Fibroblast of skin of left quadriceps (primary cell): ENCODE measurements at regions not wholly inside any gene's neighbourhood (a gene's known extent, or its start where the extent isn't known, plus 50 kb on each side); places are given as distances from the start of the nearest gene placed in this dataset.
"Not testable (repeated sequence)": the region's sequence is repeated elsewhere in the genome, so short reads cannot be mapped to it uniquely, and the experiment has no call there.

Experiments used
- DNase-seq, 2 experiments: peaks; one replicate each; pipeline ENCODE4 v3.0.0-alpha.2; 2013; ENCODE audit warnings: low read depth in 2 of 2

GRCh38 chr19:28601723-28602440, 611.1 kb downstream of the UQCRFS1 start:
- no peak for DNase-seq

DNA sequence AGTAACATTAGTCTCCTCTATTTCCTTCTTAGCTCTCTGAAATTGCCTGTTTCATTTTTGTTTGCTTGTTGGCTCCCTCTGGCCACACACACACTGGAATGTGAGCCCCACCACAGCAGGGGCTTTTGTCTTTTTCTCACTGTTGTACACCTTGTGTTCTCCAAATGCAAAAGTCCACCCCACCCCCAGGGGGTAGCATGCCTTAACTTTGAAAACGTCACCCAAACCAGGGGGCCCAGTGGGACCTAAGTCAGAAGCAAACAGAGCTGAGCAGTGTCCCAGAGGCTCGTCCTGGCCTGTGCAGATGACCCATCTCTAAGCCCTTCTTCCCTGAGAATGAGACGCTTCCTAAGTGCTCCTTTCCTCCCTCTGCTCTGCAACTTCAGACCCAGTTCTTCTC, 614.1 kb downstream of the UQCRFS1 start:
- no peak for DNase-seq

DNA sequence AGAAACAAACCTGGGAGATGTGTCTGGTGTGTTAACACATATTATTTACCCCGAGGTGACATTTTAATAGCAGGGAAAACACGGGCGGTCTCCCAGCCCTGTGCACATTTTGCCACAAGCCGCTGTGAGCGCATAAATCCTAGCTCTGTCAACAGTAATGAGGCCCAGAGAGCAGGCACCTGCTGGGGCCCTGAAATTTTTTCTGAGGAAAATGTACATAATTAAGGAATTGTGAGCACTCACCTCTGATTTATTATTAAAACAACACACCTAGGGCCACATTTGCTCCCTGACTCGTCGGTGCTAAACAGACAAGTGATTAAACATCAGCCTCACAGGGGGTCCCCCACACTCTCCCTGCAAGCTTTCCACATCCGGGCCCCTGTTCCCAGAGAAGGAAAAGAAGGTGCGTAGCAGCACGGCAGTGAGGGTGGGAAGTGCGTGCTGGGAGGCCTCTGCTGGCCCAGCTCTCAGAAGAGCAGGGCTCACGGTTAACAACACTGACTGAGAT, 616.3 kb downstream of the UQCRFS1 start:
- DNase-seq: no peak

- DNase-seq: no peak
Observed at GRCh38 chr19:28595722-28596480, 617.0 kb downstream of the UQCRFS1 start.

DNA sequence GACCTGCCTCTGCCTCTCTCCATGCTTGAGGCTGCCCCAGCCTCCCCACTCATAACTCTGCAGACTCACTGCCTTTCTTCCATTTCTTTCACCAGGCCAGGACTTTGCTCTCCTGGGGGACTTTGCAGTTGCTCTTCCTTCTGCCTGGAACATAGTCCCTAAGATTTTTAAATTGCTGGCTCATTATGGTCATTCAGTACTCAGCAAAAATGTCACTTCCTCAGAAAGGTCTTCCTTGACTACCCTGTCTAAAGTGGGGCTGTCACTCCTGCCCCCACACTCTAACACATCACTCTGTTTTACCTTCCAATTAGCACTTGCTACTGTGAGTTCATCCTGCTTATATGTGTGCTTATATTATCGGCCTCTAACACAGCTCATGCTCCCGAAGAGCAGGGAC, 618.2 kb downstream of the UQCRFS1 start:
- no peak for DNase-seq

GRCh38 chr19:28589991-28590411, 623.0 kb downstream of the UQCRFS1 start:
- DNase-seq: not testable (repeated sequence)

- DNase-seq: no peak
Observed at GRCh38 chr19:28586474-28586873, 626.5 kb downstream of the UQCRFS1 start.

DNA sequence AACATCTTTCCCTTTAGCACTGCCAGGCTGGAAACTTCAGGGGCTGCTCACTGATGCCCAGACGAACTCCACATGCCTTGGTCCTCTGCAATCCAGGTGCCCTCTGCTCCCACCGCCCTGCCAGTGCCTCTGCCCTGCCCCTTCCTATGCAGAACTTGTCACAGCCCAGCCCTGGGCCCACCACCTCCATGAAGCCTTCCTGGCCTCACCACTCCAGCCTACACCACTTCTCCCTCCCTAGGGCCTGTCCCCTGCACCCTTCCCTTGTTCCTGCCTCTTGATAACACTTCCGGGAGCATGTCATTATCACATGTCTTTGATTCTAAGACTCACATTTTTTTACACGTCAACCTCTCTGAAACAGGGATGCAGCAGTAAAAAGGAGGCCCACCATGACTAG, 627.2 kb downstream of the UQCRFS1 start:
- no peak for DNase-seq

DNA sequence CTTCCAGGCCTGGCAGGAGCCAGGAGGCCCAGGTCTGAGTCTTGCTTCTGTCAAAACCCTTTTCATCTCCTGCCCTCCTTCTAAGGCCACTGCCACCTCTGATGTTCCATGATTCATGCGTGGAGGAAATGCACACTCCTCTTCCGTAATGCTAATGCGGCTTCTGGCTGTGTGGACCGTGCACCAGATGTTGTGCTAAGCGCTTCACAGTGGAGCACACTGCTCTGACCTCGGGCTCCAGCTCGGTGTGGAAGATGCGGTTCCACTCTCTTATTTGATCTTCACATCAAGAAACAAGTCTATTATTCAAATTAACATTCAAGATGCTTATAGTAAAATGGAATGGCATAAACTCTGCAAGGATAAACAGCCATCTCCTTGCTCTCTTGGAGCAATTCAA, 629.2 kb downstream of the UQCRFS1 start:
- DNase-seq: no peak

- DNase-seq: no peak
Observed at GRCh38 chr19:28583242-28583641, 629.7 kb downstream of the UQCRFS1 start.

DNA sequence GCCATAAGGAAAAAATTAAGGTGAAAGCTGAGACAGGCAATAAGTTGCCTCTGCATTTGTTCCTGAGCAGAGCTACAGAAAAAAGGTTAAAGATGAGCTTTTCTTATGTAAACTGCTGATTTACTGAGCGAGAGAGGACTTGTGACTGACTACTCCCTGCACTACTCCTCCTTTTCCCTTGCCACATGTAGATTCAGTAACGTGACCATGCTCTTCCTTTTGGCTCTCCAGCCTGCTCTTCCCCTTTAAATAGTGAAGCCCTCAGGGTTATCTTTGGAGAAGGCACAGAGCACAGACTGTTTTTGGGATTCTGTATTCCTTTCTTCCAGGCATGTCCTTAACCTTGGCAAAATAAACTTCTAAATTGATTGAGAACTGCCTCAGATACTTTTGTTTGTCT, 630.2 kb downstream of the UQCRFS1 start:
- no peak for DNase-seq

DNA sequence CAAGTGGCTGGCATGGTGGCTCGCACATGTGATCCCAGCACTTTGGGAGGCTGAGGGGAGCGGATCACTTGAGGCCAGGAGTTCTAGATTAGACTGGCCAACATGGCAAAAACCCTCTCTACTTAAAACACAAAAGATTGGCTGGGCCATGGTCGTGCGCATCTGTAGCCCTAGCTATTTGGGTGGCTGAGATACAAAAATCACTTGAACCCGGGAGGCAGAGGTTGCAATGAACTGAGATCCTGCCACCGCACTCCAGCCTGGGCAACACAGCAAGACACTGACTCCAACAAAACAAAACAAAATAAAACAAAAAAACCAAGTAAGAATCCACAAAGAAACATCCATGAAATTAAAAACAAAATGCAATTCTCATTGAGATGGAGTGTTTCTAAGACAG, 630.6 kb downstream of the UQCRFS1 start:
- no peak for DNase-seq

- DNase-seq: no peak
Observed at GRCh38 chr19:28581468-28581770, 631.5 kb downstream of the UQCRFS1 start.

DNA sequence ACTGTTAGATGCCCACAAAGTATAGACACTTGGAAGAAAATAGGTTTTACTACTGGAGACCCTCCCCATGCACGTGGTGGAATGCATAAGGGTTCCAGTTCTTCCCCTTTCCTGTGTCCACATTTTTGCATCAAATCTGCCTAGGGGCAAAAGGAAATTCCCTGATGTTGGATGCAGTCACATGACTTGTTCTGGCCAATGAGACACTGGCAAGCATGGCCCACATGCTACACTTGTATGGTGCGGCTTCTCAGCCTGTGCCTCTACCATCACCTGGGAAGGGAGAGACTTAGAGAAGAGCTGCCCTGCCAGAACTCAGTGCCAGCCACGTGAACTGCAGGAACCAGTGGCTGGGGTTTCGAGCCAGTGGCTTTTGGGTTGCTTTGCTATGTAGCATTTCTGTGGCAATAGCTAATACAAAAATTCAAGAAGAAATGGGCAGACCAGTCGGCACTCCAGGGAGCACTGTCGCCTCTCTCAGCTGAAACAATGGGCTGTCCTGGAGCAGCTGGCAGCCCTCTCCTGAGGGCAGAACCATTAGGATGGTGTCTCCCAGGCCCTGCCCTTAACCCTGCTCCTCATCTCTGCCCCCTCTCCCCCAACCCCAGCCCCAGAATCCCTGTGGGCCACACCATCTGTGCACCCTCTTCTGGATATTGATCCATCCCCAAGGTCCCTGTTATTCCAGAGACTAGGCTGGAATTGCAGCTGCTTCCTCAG, 634.0 kb downstream of the UQCRFS1 start:
- no peak for DNase-seq

DNA sequence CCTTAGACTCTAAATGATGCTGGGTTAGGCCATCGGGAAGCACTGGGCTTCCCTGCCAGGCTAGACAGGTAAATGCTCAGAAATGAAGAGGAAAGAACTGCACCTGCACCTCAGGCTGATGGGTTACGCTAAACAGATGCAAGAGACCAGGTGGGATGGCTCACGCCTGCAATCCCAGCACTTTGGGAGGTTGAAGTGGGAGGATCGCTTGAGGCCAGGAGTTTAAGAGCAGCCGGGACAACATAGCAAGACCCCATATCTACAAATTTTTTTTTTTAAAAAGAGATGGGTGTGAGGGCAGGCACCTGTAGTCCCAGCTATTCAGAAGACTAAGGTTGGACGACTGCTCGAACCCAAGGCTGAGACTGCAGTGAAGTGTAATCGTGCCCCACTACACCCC, 634.7 kb downstream of the UQCRFS1 start:
- no peak for DNase-seq

DNA sequence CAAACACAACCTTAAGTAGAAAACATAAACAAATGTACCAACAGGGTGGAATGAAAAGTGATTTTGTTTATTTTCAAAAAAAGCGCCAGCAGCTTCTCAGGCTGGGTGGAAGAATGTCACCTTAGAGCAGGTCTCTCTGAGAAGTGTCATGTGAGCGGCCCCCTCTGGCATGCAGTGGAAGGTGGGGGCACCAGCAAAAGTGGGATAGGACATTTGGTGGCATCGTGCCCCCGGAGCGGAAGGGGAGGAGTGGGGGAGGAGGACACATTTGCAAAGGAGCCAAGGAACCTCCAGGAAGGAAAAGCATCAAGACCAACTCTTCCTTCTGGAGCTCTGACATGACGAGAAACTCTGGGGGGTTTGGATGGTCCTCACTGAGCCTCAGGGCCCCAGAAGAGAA, 635.3 kb downstream of the UQCRFS1 start:
- DNase-seq: no peak

GRCh38 chr19:28577233-28577632, 635.7 kb downstream of the UQCRFS1 start:
- DNase-seq: no peak

GRCh38 chr19:28575816-28576215, 637.1 kb downstream of the UQCRFS1 start:
- no peak for DNase-seq

DNA sequence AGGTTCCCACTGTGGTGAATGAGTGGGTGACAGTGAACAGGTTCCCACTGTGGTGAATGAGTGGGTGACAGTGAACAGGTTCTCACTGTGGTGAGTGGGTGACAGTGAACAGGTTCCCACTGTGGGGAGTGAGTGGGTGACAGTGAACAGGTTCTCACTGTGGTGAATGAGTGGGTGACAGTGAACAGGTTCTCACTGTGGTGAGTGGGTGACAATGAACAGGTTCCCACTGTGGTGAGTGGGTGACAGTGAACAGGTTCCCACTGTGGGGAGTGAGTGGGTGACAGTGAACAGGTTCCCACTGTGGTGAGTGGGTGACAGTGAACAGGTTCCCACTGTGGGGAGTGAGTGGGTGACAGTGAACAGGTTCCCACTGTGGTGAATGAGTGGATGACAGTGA, 637.6 kb downstream of the UQCRFS1 start:
- DNase-seq: not testable (repeated sequence)

DNA sequence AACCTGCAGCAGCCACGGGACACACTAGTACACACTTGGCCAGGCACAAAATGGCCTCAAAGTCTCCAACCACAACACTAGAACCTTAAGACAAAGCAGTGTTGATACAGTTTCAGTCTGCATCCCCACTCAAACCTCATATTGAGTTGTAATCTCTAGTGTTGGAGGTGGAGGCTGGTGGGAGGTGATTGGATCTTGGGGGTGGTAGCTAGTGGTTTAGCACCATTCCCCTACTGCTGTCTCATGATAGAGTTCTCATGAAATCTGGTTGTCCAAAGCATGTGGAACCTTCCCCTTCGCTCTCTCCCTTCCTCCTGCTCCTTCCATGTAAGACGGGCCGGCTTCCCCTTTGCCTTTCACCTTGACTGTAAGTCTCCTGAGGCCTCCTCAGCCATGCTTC, 638.7 kb downstream of the UQCRFS1 start:
- DNase-seq: no peak

- no peak for DNase-seq
Observed at GRCh38 chr19:28569132-28570131, 643.5 kb downstream of the UQCRFS1 start.
